ENCODE measurements at regions not wholly inside any gene's neighbourhood (a gene's known extent, or its start where the extent isn't known, plus 50 kb on each side); places are given as distances from the start of the nearest gene placed in this dataset.
A peak's percentile ranks its signal among the peaks of the same experiment; 100 is the strongest.

DNA sequence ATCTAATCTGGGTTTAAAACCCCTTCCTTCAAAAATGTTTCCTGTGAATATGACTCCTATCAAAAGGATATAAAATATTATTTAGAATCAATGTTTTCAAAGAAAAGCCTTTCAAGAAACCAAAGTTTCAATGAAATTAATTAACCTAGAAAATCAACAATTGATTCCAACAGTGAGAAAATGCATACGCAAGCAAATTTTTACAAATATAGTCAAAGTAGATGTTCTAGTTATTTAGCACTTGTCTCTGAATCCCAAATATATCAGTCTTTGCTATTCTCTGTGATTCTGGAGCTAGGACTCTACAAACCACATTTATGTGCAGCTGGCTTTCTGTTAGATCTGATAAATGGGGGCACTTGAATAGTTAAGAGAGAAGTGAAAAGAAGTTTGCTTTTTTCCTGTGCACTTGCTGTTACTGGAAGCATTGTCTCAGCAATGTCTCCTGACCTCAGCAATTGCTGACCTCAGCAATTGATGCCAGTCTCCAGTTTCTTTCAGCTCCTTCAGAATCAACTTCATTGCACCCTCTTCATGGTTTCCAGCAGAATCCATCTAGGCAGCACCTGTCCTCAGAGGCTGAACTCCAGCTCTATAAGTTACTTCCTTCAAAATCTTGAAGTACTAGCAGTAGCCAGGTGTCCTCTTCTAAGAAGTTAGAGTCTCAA is 879.9 kb upstream of the LRRN3 start:
- TF ChIP-seq CTCF (IDR thresholded peaks at IDR 0.05): no peak

DNA sequence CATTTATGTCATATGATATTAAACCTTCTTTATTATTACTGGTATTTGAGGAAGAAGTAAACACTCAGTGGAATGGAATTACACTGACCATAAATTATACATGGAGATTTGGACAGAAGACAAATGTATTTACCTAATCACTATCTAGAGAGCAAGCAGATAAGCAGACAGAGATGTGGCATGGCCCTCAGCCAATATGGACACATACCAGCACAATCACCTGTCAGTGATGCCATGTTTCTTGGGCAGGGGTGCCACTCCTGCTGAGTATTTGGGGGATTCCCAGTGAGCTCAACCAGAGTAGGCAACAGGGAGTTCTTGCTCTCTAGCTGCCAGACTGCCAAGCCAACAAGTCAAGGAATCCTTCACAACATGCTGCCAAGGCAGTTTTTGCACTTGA is 866.3 kb upstream of the LRRN3 start:
- TF ChIP-seq CTCF (IDR thresholded peaks at IDR 0.05): no peak
- TF ChIP-seq POLR2A (IDR thresholded peaks at IDR 0.05): no peak
- DNase-seq (ENCODE audit: low spot score in 2 of 2): peak in 1 of 2 donors; percentile 14
- no peak overlapping the region for H3K4me3 ChIP-seq (ENCODE audit: low read depth, poor library complexity, severe bottlenecking)
- intact Hi-C loops (cut with DNase I; ENCODE audit: low total_unique reads): no loop called here

More for the DNA sequence above, 879.9 kb upstream of the LRRN3 start:
- WGBS, 2 donors: 96 to 98% methylated on average over 1 of the region's 1 CpG
- intact Hi-C loops (cut with DNase I; ENCODE audit: low total_unique reads): no loop called here
- no peak for DNase-seq (ENCODE audit: low spot score in 2 of 2)
- H3K4me3 ChIP-seq (ENCODE audit: low read depth, poor library complexity, severe bottlenecking): no peak overlapping the region

DNA sequence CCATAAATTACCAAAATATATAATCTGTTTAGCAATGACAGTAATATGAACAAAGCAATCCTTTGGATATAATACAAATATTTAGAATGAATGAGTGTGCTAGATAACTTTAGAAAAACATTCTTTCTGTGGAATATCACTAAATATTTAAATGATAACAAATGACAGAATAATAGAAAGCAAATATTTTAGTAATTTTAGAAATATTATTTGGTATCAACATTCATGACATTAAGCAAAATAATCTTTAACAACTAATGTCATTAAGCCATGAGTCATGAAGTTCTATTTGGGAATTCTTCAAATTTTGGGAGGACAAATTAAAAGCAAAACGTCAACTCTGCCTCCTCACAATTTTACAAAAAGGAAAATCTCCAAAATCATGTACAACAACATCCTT is 844.8 kb upstream of the LRRN3 start:
- WGBS, 2 donors: 28 to 47% methylated on average over 1 of the region's 1 CpG
- DNase-seq (ENCODE audit: low spot score in 2 of 2): no peak
- no peak overlapping the region for H3K4me3 ChIP-seq (ENCODE audit: low read depth, poor library complexity, severe bottlenecking)
- TF ChIP-seq CTCF (IDR thresholded peaks at IDR 0.05) (no peak), POLR2A (IDR thresholded peaks at IDR 0.05) (no peak)
- intact Hi-C loops (cut with DNase I; ENCODE audit: low total_unique reads): no loop called here

DNA sequence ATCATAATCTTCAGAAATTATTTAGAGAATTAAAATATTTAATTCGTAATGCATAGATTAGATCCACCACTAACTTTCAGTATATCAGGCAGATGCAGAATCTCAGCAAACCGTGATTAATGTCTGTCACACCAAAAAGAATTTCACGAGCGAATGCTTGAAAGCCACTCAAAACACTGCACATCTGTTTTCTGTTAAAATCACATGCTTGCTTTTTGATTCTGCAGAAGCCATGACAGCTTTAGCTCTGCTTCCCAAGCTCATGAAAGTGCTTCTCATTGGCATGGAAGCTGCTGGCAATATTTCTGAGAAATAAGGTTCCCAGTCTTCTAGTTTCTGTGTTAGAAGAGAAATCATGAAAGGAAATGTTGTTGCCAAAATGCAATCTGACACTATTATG is 837.8 kb upstream of the LRRN3 start:
- TF ChIP-seq CTCF (IDR thresholded peaks at IDR 0.05) (no peak), POLR2A (IDR thresholded peaks at IDR 0.05) (no peak)
- intact Hi-C loops (cut with DNase I; ENCODE audit: low total_unique reads): no loop called here
- H3K4me3 ChIP-seq (ENCODE audit: low read depth, poor library complexity, severe bottlenecking): no peak overlapping the region
- WGBS, 2 donors: 45 to 46% methylated on average over 4 of the region's 4 CpGs
- DNase-seq (ENCODE audit: low spot score in 2 of 2): no peak

- intact Hi-C loops (cut with DNase I; ENCODE audit: low total_unique reads): no loop called here
- TF ChIP-seq POLR2A (IDR thresholded peaks at IDR 0.05): no peak
- TF ChIP-seq CTCF (IDR thresholded peaks at IDR 0.05): no peak
- 90 to 92% methylated on average over 3 of the region's 3 CpGs for WGBS, 2 donors
Observed at GRCh38 chr7:110257673-110258072, 833.3 kb upstream of the LRRN3 start.

GRCh38 chr7:110262251-110262650 is 828.7 kb upstream of the LRRN3 start:
- H3K4me3 ChIP-seq (ENCODE audit: low read depth, poor library complexity, severe bottlenecking): no peak overlapping the region
- TF ChIP-seq CTCF (IDR thresholded peaks at IDR 0.05): no peak
- TF ChIP-seq POLR2A (IDR thresholded peaks at IDR 0.05): no peak
- intact Hi-C loops (cut with DNase I; ENCODE audit: low total_unique reads): no loop called here
- DNase-seq (ENCODE audit: low spot score in 2 of 2): no peak
- WGBS, 2 donors: 91 to 92% methylated on average over 2 of the region's 2 CpGs

More at GRCh38 chr7:110257673-110258072, 833.3 kb upstream of the LRRN3 start:
- DNase-seq (ENCODE audit: low spot score in 2 of 2): no peak
- no peak overlapping the region for H3K4me3 ChIP-seq (ENCODE audit: low read depth, poor library complexity, severe bottlenecking)

Measured in lower leg skin (tissue), 4 donors.